Heart right ventricle (tissue), 16 donors: ENCODE measurements at regions not wholly inside any gene's neighbourhood (a gene's known extent, or its start where the extent isn't known, plus 50 kb on each side); places are given as distances from the start of the nearest gene placed in this dataset.

Experiments used
- ATAC-seq, 8 donors: fragments of 200-7000 bp; cut with Tn5 transposase; one replicate each; pipeline ENCODE4 v1.9.1; 2020; ENCODE audit warnings: mild to moderate bottlenecking in 8 of 8, moderate library complexity in 8 of 8, moderate number of reproducible peaks in 1 of 8
- DNase-seq, 2 donors: peaks; one replicate each; pipeline ENCODE4 v3.0.0-alpha.2; 2020
- H3K27ac ChIP-seq, 10 donors: fragments of 200-600 bp; sonication (generic) in 2 of 10; one replicate each; pipeline versions ENCODE4 v1.5.0 to v1.8.0; 2020 to 2022; ENCODE audit warnings: mild to moderate bottlenecking in 3 of 10
- H3K27me3 ChIP-seq, 7 donors: fragments of 200-600 bp; one replicate each; pipeline ENCODE4 v1.8.0; 2021 to 2022; ENCODE audit warnings: mild to moderate bottlenecking in 2 of 7
- H3K36me3 ChIP-seq, 9 donors: fragments of 200-600 bp; sonication (generic) in 1 of 9; one replicate each; pipeline versions ENCODE4 v1.5.0 to v1.8.0; 2020 to 2022; ENCODE audit warnings: mild to moderate bottlenecking in 2 of 9
- H3K4me1 ChIP-seq, 9 donors: fragments of 200-600 bp; sonication (generic) in 1 of 9; one replicate each; pipeline versions ENCODE4 v1.5.0 to v1.8.0; 2020 to 2022; ENCODE audit warnings: mild to moderate bottlenecking in 4 of 9
- H3K4me3 ChIP-seq, 10 donors: fragments of 200-600 bp; sonication (generic) in 2 of 10; one replicate each; pipeline versions ENCODE4 v1.5.0 to v1.8.0; 2020 to 2022; ENCODE audit warnings: mild to moderate bottlenecking in 7 of 10, moderate library complexity in 2 of 10
- H3K9me3 ChIP-seq, 11 donors: fragments of 200-600 bp in 10 of 11; sonication (generic) in 2 of 11; one replicate each; pipeline versions ENCODE4 v1.5.0 to v1.8.0; 2013 to 2022; ENCODE audit warnings: mild to moderate bottlenecking in 2 of 11, control low read depth in 1 of 11, moderate library complexity in 1 of 11
- WGBS, 2 donors: extraction: QIAGEN DNeasy Blood & Tissue Kit; methylation state at CpG; one replicate each; pipeline ENCODE4 v1.1.7; 2013; ENCODE audit warnings: inconsistent platforms in 1 of 2; 5-methylcytosine and 5-hydroxymethylcytosine counted together
- intact Hi-C, 10 donors: fragments of 100-400 bp; cut with DNase I; formaldehyde crosslinking; loops; one replicate each; pipeline versions ENCODE4 v1.11.1 to v1.14.2; 2022
- TF ChIP-seq, protein P1 (sequence below), 9 donors: fragments of 200-600 bp; sonication (generic) in 2 of 9; IDR thresholded peaks; one replicate each; pipeline versions ENCODE4 v1.5.0 to v1.8.0; 2021 to 2022; ENCODE audit warnings: antibody characterized with exemption in 9 of 9, mild to moderate bottlenecking in 5 of 9, moderate library complexity in 1 of 9
- donor health status: Arrhythmogenic right ventricular cardiomyopathy.
- donor health status: ischemic (EF 13 %, LVEDD 7.1; RV severe dilation, severe dysfunction).
- donor health status: healthy with polysubstance abuse.
- donor health status: DM: no; HTN: yes; CAD: no.
- donor health status: DM: no; HTN: no; CAD: no.
- donor health status: ischemic (EF 25% LVEDD 6.9; RV normal size, moderate dysfunction).
- donor health status: ischemic (EF 25% LVEDD 5.7; RV mildly dilated, moderate dysfunction).
- donor health status: healthy.
- donor health status: DM: yes; HTN: yes; CAD: no.
- donor health status: Ischemic cardiomyopathy.
- donor health status: ischemic (EF 35%, LVEDD 5.7; RV mildly dilated, moderate dysfunction).
- donor health status: nonischemic (EF 11% LVEDD 7.7; RV severe dilation, severe dysfunction).
- donor health status: DM: yes; HTN: yes; CAD: no.
- donor health status: PGD.
- donor health status: ischemic (EF 29% LVEDD 5.4; RV normal size, mild dysfunction).
- donor health status: nonischemic (EF 23%, LVEDD 6.1; RV moderate dilation, normal function).

DNA sequence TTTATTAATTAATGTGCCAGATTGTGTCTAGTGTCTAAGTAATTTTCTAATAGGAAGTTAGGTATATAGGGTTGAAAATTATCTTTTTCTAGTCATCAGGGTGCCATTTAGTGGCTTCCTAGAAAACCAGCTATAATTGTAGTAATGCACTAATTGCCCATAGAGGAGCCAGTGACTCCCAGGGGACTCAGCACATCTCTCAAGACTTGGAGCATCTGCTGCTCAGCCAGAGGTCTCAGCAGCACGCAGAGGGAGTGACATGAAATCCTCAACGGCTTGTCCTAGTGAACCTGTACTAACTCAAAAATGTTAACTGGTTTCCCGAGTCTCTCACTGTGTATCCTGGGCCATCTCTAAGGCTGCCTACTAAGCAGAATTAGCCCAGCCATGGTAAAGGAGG lies 78.2 kb upstream of the MAN2A1 start:
- no peak overlapping the region for H3K4me3 ChIP-seq
- DNase-seq = no peak
- ATAC-seq = no peak
- H3K27ac ChIP-seq = no peak overlapping the region
- TF ChIP-seq, protein P1, sequence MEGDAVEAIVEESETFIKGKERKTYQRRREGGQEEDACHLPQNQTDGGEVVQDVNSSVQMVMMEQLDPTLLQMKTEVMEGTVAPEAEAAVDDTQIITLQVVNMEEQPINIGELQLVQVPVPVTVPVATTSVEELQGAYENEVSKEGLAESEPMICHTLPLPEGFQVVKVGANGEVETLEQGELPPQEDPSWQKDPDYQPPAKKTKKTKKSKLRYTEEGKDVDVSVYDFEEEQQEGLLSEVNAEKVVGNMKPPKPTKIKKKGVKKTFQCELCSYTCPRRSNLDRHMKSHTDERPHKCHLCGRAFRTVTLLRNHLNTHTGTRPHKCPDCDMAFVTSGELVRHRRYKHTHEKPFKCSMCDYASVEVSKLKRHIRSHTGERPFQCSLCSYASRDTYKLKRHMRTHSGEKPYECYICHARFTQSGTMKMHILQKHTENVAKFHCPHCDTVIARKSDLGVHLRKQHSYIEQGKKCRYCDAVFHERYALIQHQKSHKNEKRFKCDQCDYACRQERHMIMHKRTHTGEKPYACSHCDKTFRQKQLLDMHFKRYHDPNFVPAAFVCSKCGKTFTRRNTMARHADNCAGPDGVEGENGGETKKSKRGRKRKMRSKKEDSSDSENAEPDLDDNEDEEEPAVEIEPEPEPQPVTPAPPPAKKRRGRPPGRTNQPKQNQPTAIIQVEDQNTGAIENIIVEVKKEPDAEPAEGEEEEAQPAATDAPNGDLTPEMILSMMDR (IDR thresholded peaks at IDR 0.05) = no peak
- intact Hi-C loops = no loop called here
- no peaks in the 10 kb centered on the region for H3K27me3 ChIP-seq
- WGBS, 2 donors = 62 to 75% methylated on average over 3 of the region's 3 CpGs
- H3K4me1 ChIP-seq = no peaks in the 10 kb centered on the region
- H3K9me3 ChIP-seq = no peaks in the 10 kb centered on the region
- H3K36me3 ChIP-seq = no peaks in the 10 kb centered on the region

DNA sequence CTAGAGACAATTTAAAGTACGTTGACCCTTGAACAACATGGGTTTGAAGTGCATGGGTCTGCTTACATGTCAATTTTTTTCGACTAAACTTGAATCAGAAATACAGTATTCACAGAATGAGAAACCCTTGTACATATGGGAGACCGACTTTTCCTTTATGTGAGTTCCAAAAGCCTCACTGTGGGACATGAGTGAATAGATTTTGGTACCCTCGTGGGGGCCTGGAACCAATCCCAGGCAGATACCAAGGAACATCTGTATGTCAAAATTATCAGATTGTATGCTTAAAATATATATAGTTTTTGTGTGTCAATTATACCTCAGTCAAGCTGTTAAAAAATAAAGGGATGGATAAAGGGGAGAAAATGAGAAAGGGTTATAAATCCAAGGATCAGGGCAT lies 78.7 kb upstream of the MAN2A1 start:
- no peak for ATAC-seq

DNA sequence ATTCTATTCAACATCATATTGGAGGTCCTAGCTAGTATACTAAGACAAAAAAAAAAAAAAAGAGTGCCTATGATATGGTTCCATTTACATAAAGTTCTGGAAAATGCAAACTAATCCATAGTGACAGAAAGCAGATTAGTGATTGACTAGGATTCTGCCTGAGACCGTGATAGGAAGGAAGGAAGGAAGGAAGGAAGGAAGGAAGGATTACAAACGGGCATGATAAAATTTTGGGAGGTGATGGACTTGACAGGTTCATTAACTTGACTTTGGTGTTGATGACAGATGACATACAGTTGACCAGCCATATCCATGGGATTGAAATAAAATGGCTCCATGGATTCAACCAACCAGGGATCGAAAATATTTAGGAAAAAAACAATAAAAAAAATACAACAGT lies 79.1 kb upstream of the MAN2A1 start:
- no peak overlapping the region for H3K27ac ChIP-seq
- H3K9me3 ChIP-seq = no peaks in the 10 kb centered on the region
- H3K4me3 ChIP-seq = no peak overlapping the region
- no peaks in the 10 kb centered on the region for H3K27me3 ChIP-seq
- DNase-seq = no peak
- TF ChIP-seq, protein P1 (IDR thresholded peaks at IDR 0.05) = no peak
- no peak for ATAC-seq
- intact Hi-C loops = no loop called here
- WGBS, 2 donors = 54 to 57% methylated on average over 3 of the region's 3 CpGs
- H3K36me3 ChIP-seq = no peaks in the 10 kb centered on the region
- no peaks in the 10 kb centered on the region for H3K4me1 ChIP-seq

More for the DNA sequence above, 78.7 kb upstream of the MAN2A1 start:
- Histone ChIP-seq H3K27ac (no peak overlapping the region), H3K4me3 (no peak overlapping the region), H3K36me3 (no peaks in the 10 kb centered on the region), H3K9me3 (no peaks in the 10 kb centered on the region), H3K27me3 (no peaks in the 10 kb centered on the region), H3K4me1 (no peaks in the 10 kb centered on the region)
- TF ChIP-seq, protein P1 (IDR thresholded peaks at IDR 0.05) = no peak
- intact Hi-C loops = no loop called here
- DNase-seq = no peak
- 84 to 87% methylated on average over 4 of the region's 4 CpGs for WGBS, 2 donors

DNA sequence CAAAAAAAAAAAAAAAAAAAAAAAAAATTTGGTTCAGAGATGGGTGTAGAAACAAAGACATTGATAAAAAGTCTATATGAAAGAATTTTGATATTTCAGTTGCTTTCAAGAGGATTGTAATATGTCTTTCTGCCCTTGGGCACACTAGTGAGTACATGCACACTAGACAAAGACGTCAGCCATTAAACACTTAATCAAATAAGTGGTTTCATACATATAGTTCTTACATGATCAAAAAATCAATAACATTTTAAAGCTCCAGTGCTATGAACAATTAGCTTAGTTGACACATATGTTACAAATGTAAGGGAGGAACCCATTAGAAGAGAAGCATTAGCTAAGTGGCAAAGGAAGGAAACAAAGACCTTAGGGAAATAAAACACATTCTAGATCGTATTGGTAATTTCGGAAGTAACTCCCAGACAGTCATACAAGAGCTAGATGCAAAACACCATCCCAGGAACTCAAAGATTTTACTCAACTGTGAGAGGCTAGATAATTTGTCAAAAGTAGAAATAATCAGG lies 84.5 kb upstream of the MAN2A1 start:
- 69 to 73% methylated on average over 3 of the region's 3 CpGs for WGBS, 2 donors
- DNase-seq = no peak
- TF ChIP-seq, protein P1 (IDR thresholded peaks at IDR 0.05) = no peak

More for the DNA sequence above, 84.5 kb upstream of the MAN2A1 start:
- intact Hi-C loops = no loop called here
- H3K27ac ChIP-seq = no peak overlapping the region
- H3K4me1 ChIP-seq = no peaks in the 10 kb centered on the region
- H3K27me3 ChIP-seq = peaks cover 0 to 3% (median 0%) of the 10 kb centered on the region in 7 donors
- no peaks in the 10 kb centered on the region for H3K9me3 ChIP-seq
- no peak for ATAC-seq
- H3K36me3 ChIP-seq = no peaks in the 10 kb centered on the region
- H3K4me3 ChIP-seq = no peak overlapping the region
